PC-9 (cell line): ENCODE measurements at regions not wholly inside any gene's neighbourhood (a gene's known extent, or its start where the extent isn't known, plus 50 kb on each side); places are given as distances from the start of the nearest gene placed in this dataset.

ENCODE experiments used
- BruUV-seq: library from RNA; stranded (reverse); fragments of 400-500 nt; replicated peaks from 2 replicates; lab custom pipeline; 2021; lab: Mats Ljungman, UMichigan
- CTCF ChIA-PET: fragments of 300-600 bp; sonication (Branson Sonifier 250); formaldehyde crosslinking; loops from one replicate; lab custom pipeline; 2022; ENCODE audit warnings: antibody characterized with exemption; lab: Charles Lee
- POLR2A ChIA-PET: fragments of 300-600 bp; sonication (Branson Sonifier 250); formaldehyde crosslinking; loops from one replicate; lab custom pipeline; 2022; ENCODE audit warnings: antibody characterized with exemption; ENCODE audit not compliant: unreplicated experiment; lab: Charles Lee
- DNase-seq, 2 experiments: peaks; one replicate each; pipeline versions ENCODE4 v3.0.0 to v3.0.0-alpha.2; 2015 to 2022; ENCODE audit warnings: mixed read lengths in 1 of 2
- H2AFZ ChIP-seq: fragments of 200-600 bp; sonication (generic); 2 replicates; pipeline ENCODE4 v1.8.1; 2017; ENCODE audit warnings: antibody characterized with exemption
- H3F3A ChIP-seq: fragments of 200-600 bp; sonication (generic); 2 replicates; pipeline ENCODE4 v1.8.1; 2017; ENCODE audit warnings: antibody characterized with exemption, mild to moderate bottlenecking, low read depth; ENCODE audit not compliant: insufficient read depth
- H3K27ac ChIP-seq: fragments of 200-600 bp; sonication (generic); 2 replicates; pipeline ENCODE4 v1.6.1; 2016; ENCODE audit warnings: mixed run types
- H3K27me3 ChIP-seq: fragments of 200-600 bp; sonication (generic); 2 replicates; pipeline ENCODE4 v1.6.1; 2016; ENCODE audit warnings: low read depth, mixed run types; ENCODE audit not compliant: insufficient read depth
- H3K36me3 ChIP-seq: fragments of 200-600 bp; sonication (generic); 2 replicates; pipeline ENCODE4 v1.6.1; 2016; ENCODE audit warnings: low read depth, mixed run types
- H3K4me1 ChIP-seq: fragments of 200-600 bp; sonication (generic); replicated peaks from 2 replicates; pipeline ENCODE4 v1.6.1; 2016; ENCODE audit warnings: mixed run types; ENCODE audit not compliant: insufficient read depth
- H3K4me2 ChIP-seq: fragments of 200-600 bp; sonication (generic); 2 replicates; pipeline ENCODE4 v1.6.1; 2017; ENCODE audit warnings: mixed run types
- H3K4me3 ChIP-seq: fragments of 200-600 bp; sonication (generic); 2 replicates; pipeline ENCODE4 v1.6.1; 2016; ENCODE audit warnings: mixed run types
- H3K79me2 ChIP-seq: fragments of 200-600 bp; sonication (generic); 2 replicates; pipeline ENCODE4 v1.6.1; 2017; ENCODE audit warnings: low read depth, mixed run types
- H3K9me2 ChIP-seq: fragments of 200-600 bp; sonication (generic); 2 replicates; pipeline ENCODE4 v1.8.1; 2017; ENCODE audit warnings: mild to moderate bottlenecking; ENCODE audit not compliant: insufficient read depth
- H3K9me3 ChIP-seq: fragments of 200-600 bp; sonication (generic); 2 replicates; pipeline ENCODE4 v1.8.1; 2016; ENCODE audit warnings: low read depth; ENCODE audit not compliant: insufficient read depth
- H4K20me1 ChIP-seq: fragments of 200-600 bp; sonication (generic); 2 replicates; pipeline ENCODE4 v1.8.1; 2017; ENCODE audit not compliant: insufficient read depth
- CTCF ChIP-seq: fragments of 200-600 bp; sonication (generic); conservative IDR thresholded peaks from 2 replicates; pipeline ENCODE4 v1.6.1; 2017; ENCODE audit warnings: mixed run types, antibody characterized with exemption, mild to moderate bottlenecking, moderate library complexity
- EZH2 ChIP-seq: fragments of 200-600 bp; sonication (generic); IDR thresholded peaks from 2 replicates; pipeline ENCODE4 v1.8.0; 2017; ENCODE audit warnings: antibody characterized with exemption, low read depth
- intact Hi-C: fragments of 100-400 bp; cut with micrococcal nuclease; formaldehyde crosslinking; loops from one replicate; pipeline ENCODE4 v1.10.0; 2022; ENCODE audit not compliant: unreplicated experiment

GRCh38 chr1:5664081-5664768 is 328.0 kb downstream of the NPHP4 start:
- CTCF ChIA-PET, result no interaction called here
- DNase-seq, result no peak
- POLR2A ChIA-PET, result no interaction called here
- Histone ChIP-seq H4K20me1 (no peaks in the 10 kb centered on the region), H3F3A (no peaks in the 10 kb centered on the region), H3K4me2 (no peak overlapping the region), H3K27me3 (peaks cover 9% of the 10 kb centered on the region), H3K9me3 (no peaks in the 10 kb centered on the region), H3K27ac (no peak overlapping the region), H2AFZ (no peak overlapping the region), H3K79me2 (no peaks in the 10 kb centered on the region), H3K36me3 (no peaks in the 10 kb centered on the region), H3K9me2 (no peaks in the 10 kb centered on the region), H3K4me3 (no peak overlapping the region), H3K4me1 (no peaks in the 10 kb centered on the region)
- BruUV-seq, result no TSS peak
- no peak for TF ChIP-seq EZH2
- no peak for TF ChIP-seq CTCF
- intact Hi-C loops, result no loop called here

GRCh38 chr1:5662744-5663126 is 329.5 kb downstream of the NPHP4 start:
- no peak for TF ChIP-seq EZH2
- TF ChIP-seq CTCF, result no peak
- Histone ChIP-seq H3K4me1 (no peaks in the 10 kb centered on the region), H3K9me2 (no peaks in the 10 kb centered on the region), H3K4me3 (no peak overlapping the region), H3K27ac (no peak overlapping the region), H3K9me3 (no peaks in the 10 kb centered on the region), H3K36me3 (no peaks in the 10 kb centered on the region), H3K79me2 (no peaks in the 10 kb centered on the region), H3F3A (no peaks in the 10 kb centered on the region), H3K27me3 (0 out of 2 replicates have a peak, but pooled peaks cover 3% of the 10 kb centered on the region), H2AFZ (no peak overlapping the region), H4K20me1 (no peaks in the 10 kb centered on the region), H3K4me2 (no peak overlapping the region)
- ChIA-PET POLR2A (no interaction called here), CTCF (no interaction called here)
- intact Hi-C loops, result no loop called here
- no peak for DNase-seq
- no TSS peak for BruUV-seq

- H2AFZ ChIP-seq, result no peak overlapping the region
- 0 out of 2 replicates have a peak, but pooled peaks cover 3% of the 10 kb centered on the region for H3K27me3 ChIP-seq
- no peaks in the 10 kb centered on the region for H3K9me3 ChIP-seq
- DNase-seq, result no peak
- H3K79me2 ChIP-seq, result no peaks in the 10 kb centered on the region
- no peaks in the 10 kb centered on the region for H3K4me1 ChIP-seq
- no peaks in the 10 kb centered on the region for H4K20me1 ChIP-seq
- intact Hi-C loops, result no loop called here
- ChIA-PET POLR2A (no interaction called here), CTCF (no interaction called here)
- H3K4me2 ChIP-seq, result no peak overlapping the region
- no peaks in the 10 kb centered on the region for H3F3A ChIP-seq
- H3K4me3 ChIP-seq, result no peak overlapping the region
- H3K27ac ChIP-seq, result no peak overlapping the region
- TF ChIP-seq EZH2, result no peak
- no peak for TF ChIP-seq CTCF
- no TSS peak for BruUV-seq
- H3K9me2 ChIP-seq, result no peaks in the 10 kb centered on the region
- no peaks in the 10 kb centered on the region for H3K36me3 ChIP-seq
Measured at GRCh38 chr1:5662086-5662743, 330.0 kb downstream of the NPHP4 start.
